ENCODE measurements at regions not wholly inside any gene's neighbourhood (a gene's known extent, or its start where the extent isn't known, plus 50 kb on each side); places are given as distances from the start of the nearest gene placed in this dataset.
A peak's percentile ranks its signal among the peaks of the same experiment; 100 is the strongest.

GRCh38 chr1:157235307-157235706, 97.1 kb upstream of the ETV3 start:
- POLR2A ChIA-PET = no interaction called here
- peaks cover 62% of the 10 kb centered on the region for H3K4me1 ChIP-seq

GRCh38 chr1:157234705-157235273, 96.6 kb upstream of the ETV3 start:
- Mint-ChIP-seq H3K9me3 (ENCODE audit: unreplicated experiment) (peaks cover 7% of the 10 kb centered on the region), H3K36me3 (ENCODE audit: insufficient read depth, unreplicated experiment) (peaks cover 18% of the 10 kb centered on the region), H3K27me3 (ENCODE audit: insufficient read depth, unreplicated experiment) (no peaks in the 10 kb centered on the region), H3K27ac (ENCODE audit: unreplicated experiment) (peak overlapping the region; percentile 72), H3K4me3 (ENCODE audit: unreplicated experiment) (peak overlapping the region; percentile 54), H3K4me1 (ENCODE audit: low read depth, unreplicated experiment) (peaks cover 43% of the 10 kb centered on the region)
- CTCF ChIA-PET = no interaction called here
- POLR2A ChIA-PET = no interaction called here
- H3K4me1 ChIP-seq = peaks cover 57% of the 10 kb centered on the region
- intact Hi-C loops (cut with micrococcal nuclease; ENCODE audit: unreplicated experiment) = loop anchor here (5.0 kb wide), 1 partner anchor 208 kb away; no protein-coding TSS in a partner anchor
- no peak overlapping the region for H3K4me3 ChIP-seq (ENCODE audit: low read depth, low read length)
- peak; percentile 68 to 78 for DNase-seq
- no peak for TF ChIP-seq CTCF (IDR thresholded peaks at IDR 0.05; ENCODE audit: insufficient read depth in 1 of 2, low read depth in 1 of 2, low read length in 1 of 2, severe bottlenecking in 1 of 2, unreplicated experiment in 1 of 2)
- no TSS peak for BruUV-seq (replicated peaks)
- H3K9me3 ChIP-seq = no peaks in the 10 kb centered on the region
- no peaks in the 10 kb centered on the region for H3K36me3 ChIP-seq (ENCODE audit: control insufficient read depth, insufficient read depth, low read length)
- H3K27me3 ChIP-seq (replicated peaks; ENCODE audit: control insufficient read depth, insufficient read depth, low read length) = no peaks in the 10 kb centered on the region

More at GRCh38 chr1:157235307-157235706, 97.1 kb upstream of the ETV3 start:
- no TSS peak for BruUV-seq (replicated peaks)
- CTCF ChIA-PET = no interaction called here
- peak overlapping the region; percentile 54 for H3K4me3 Mint-ChIP-seq (ENCODE audit: unreplicated experiment)
- H3K36me3 Mint-ChIP-seq (ENCODE audit: insufficient read depth, unreplicated experiment) = peaks cover 18% of the 10 kb centered on the region
- H3K27ac Mint-ChIP-seq (ENCODE audit: unreplicated experiment) = peak overlapping the region; percentile 72
- TF ChIP-seq CTCF (IDR thresholded peaks at IDR 0.05; ENCODE audit: insufficient read depth in 1 of 2, low read depth in 1 of 2, low read length in 1 of 2, severe bottlenecking in 1 of 2, unreplicated experiment in 1 of 2) = no peak
- Histone ChIP-seq H3K27me3 (replicated peaks; ENCODE audit: control insufficient read depth, insufficient read depth, low read length) (no peaks in the 10 kb centered on the region), H3K4me3 (ENCODE audit: low read depth, low read length) (no peak overlapping the region), H3K36me3 (ENCODE audit: control insufficient read depth, insufficient read depth, low read length) (no peaks in the 10 kb centered on the region), H3K9me3 (no peaks in the 10 kb centered on the region)
- peaks cover 48% of the 10 kb centered on the region for H3K4me1 Mint-ChIP-seq (ENCODE audit: low read depth, unreplicated experiment)
- H3K27me3 Mint-ChIP-seq (ENCODE audit: insufficient read depth, unreplicated experiment) = no peaks in the 10 kb centered on the region
- intact Hi-C loops (cut with micrococcal nuclease; ENCODE audit: unreplicated experiment) = loop anchor here (5.0 kb wide), 1 partner anchor 207 kb away; no protein-coding TSS in a partner anchor
- DNase-seq = peak in 1 of 2 experiments; percentile 26
- peaks cover 2% of the 10 kb centered on the region for H3K9me3 Mint-ChIP-seq (ENCODE audit: unreplicated experiment)

- Mint-ChIP-seq H3K4me3 (ENCODE audit: unreplicated experiment) (no peak overlapping the region), H3K9me3 (ENCODE audit: unreplicated experiment) (peaks cover 15% of the 10 kb centered on the region), H3K36me3 (ENCODE audit: insufficient read depth, unreplicated experiment) (peaks cover 18% of the 10 kb centered on the region), H3K4me1 (ENCODE audit: low read depth, unreplicated experiment) (peaks cover 28% of the 10 kb centered on the region), H3K27me3 (ENCODE audit: insufficient read depth, unreplicated experiment) (no peaks in the 10 kb centered on the region), H3K27ac (ENCODE audit: unreplicated experiment) (no peak overlapping the region)
- ChIA-PET POLR2A (no interaction called here), CTCF (no interaction called here)
- no peaks in the 10 kb centered on the region for H3K9me3 ChIP-seq
- H3K27me3 ChIP-seq (replicated peaks; ENCODE audit: control insufficient read depth, insufficient read depth, low read length) = no peaks in the 10 kb centered on the region
- no TSS peak for BruUV-seq (replicated peaks)
- H3K36me3 ChIP-seq (ENCODE audit: control insufficient read depth, insufficient read depth, low read length) = no peaks in the 10 kb centered on the region
- H3K4me1 ChIP-seq = peaks cover 40% of the 10 kb centered on the region
- intact Hi-C loops (cut with micrococcal nuclease; ENCODE audit: unreplicated experiment) = no loop called here
- TF ChIP-seq CTCF (IDR thresholded peaks at IDR 0.05; ENCODE audit: insufficient read depth in 1 of 2, low read depth in 1 of 2, low read length in 1 of 2, severe bottlenecking in 1 of 2, unreplicated experiment in 1 of 2) = no peak
- no peak for DNase-seq
- H3K4me3 ChIP-seq (ENCODE audit: low read depth, low read length) = no peak overlapping the region
These were observed 94.9 kb upstream of the ETV3 start for GRCh38 chr1:157233131-157233530.

All from Caco-2 (cell line).